ENCODE measurements at regions not wholly inside any gene's neighbourhood (a gene's known extent, or its start where the extent isn't known, plus 50 kb on each side); places are given as distances from the start of the nearest gene placed in this dataset.

DNA sequence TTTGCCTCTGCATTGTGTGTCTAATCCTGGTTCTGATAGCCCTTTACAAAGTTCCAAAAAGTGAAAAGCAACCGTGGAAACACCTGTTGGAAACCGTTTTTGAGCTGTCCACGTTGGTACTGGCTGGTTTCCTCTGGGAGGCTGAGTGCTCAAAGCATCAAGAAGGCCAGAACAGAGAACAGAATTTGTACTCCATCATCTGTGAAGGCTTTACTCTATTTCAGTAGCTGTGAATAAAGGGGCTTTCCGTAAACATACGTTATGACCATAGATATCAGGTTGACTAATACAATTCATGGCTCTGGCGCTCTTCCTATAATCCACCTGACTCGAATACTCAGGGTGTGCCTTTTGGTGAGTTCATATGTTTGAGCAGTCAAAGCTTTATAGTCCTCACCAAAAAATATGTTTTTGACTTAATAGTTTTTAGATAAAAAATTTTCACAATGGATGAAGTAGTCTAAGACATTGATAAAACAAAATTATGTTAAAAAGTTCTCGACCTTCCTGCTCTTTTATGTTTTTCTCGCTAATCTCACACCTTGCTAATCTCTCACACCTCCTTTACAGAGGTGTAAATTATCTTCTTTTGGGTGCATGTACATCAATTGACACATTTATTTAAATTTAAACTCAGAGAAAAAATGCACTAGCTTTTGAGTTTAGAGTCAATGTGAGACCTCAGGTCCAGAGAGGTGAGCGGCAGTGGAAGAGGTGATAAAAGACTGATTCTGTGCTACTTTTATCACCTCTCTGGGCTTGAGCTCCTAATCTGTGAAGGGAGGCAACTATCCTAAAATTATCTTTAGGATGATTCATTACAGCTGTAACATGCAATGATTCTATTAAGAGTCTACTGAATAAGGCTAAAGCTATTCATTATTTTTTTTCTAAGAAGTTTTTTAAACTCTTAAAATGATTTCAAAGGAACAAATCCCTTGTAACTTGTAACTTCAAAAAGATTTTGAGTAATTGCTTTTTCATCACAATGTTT is 65.3 kb downstream of the CXCR4 start:
- RAD21 ChIA-PET (ENCODE audit: unreplicated experiment): interaction anchor here (0.6 to 17.6 kb wide), 45 partner anchors 12 to 329 kb away, joined by 3 to 348 read pairs (median 7); partner anchors contain the start of gene DARS1
- no peaks in the 10 kb centered on the region; the same call in 2 of the 3 replicates for H3K9me3 ChIP-seq (replicated peaks; ENCODE audit: control insufficient read depth, insufficient read depth, low read length)
- BruUV-seq (replicated peaks): TSS peak; percentile 86
- H4K20me1 ChIP-seq (ENCODE audit: control insufficient read depth, insufficient read depth): no peaks in the 10 kb centered on the region
- POLR2A ChIA-PET: interaction anchor here (0.6 to 8.4 kb wide), 33 partner anchors 8 to 255 kb away, joined by 3 to 80 read pairs (median 4); partner anchors contain the start of gene DARS1
- H3K4me1 ChIP-seq (ENCODE audit: control insufficient read depth, insufficient read depth, low read length): peaks cover 36% of the 10 kb centered on the region
- no peak for FAIRE-seq
- ATAC-seq: peak; percentile 67
- H2AFZ ChIP-seq (ENCODE audit: control insufficient read depth, low read depth, low read length): no peak overlapping the region
- H3K79me2 ChIP-seq (ENCODE audit: control insufficient read depth, insufficient read depth, low read length): no peaks in the 10 kb centered on the region
- SMC1A ChIA-PET (ENCODE audit: uncharacterized antibody, unreplicated experiment): interaction anchor here (0.6 to 24.6 kb wide), 39 partner anchors 8 to 328 kb away, joined by 3 to 961 read pairs (median 11); partner anchors contain the start of gene DARS1
- no peaks in the 10 kb centered on the region for H3K27me3 ChIP-seq (replicated peaks in 1 of 2; ENCODE audit: control insufficient read depth in 2 of 2, insufficient read depth in 2 of 2, low read length in 1 of 2)
- CTCF ChIA-PET: interaction anchor here (0.9 to 8.6 kb wide), 21 partner anchors 19 to 332 kb away, joined by 3 to 103 read pairs (median 6); no protein-coding TSS in a partner anchor
- no peak overlapping the region for H3K9ac ChIP-seq (ENCODE audit: control insufficient read depth, insufficient read depth, low read length)
- DNase-seq (ENCODE audit: low read depth, low spot score): no peak
- H3K36me3 ChIP-seq (ENCODE audit: control insufficient read depth in 2 of 2, insufficient read depth in 2 of 2, low read length in 1 of 2): no peaks in the 10 kb centered on the region
- intact Hi-C loops (cut with micrococcal nuclease; ENCODE audit: unreplicated experiment): loop anchor here (1.0 to 10.0 kb wide), 4 partner anchors 23 to 256 kb away; partner anchors contain the start of gene DARS1
- peak overlapping the region; percentile 61 for H3K4me2 ChIP-seq (ENCODE audit: control insufficient read depth, insufficient read depth)
- 26% methylated on average over 10 of the region's 10 CpGs for WGBS (ENCODE audit: insufficient coverage, insufficient replicate concordance, low lambda C conversion rate, missing lambda C conversion rate)
- in situ Hi-C loops (cut with MboI): no loop called here
- H3K27ac ChIP-seq (ENCODE audit: control insufficient read depth, insufficient read depth): peak overlapping the region; percentile 42
- no peak overlapping the region for H3K4me3 ChIP-seq
- TF ChIP-seq, protein P1, sequence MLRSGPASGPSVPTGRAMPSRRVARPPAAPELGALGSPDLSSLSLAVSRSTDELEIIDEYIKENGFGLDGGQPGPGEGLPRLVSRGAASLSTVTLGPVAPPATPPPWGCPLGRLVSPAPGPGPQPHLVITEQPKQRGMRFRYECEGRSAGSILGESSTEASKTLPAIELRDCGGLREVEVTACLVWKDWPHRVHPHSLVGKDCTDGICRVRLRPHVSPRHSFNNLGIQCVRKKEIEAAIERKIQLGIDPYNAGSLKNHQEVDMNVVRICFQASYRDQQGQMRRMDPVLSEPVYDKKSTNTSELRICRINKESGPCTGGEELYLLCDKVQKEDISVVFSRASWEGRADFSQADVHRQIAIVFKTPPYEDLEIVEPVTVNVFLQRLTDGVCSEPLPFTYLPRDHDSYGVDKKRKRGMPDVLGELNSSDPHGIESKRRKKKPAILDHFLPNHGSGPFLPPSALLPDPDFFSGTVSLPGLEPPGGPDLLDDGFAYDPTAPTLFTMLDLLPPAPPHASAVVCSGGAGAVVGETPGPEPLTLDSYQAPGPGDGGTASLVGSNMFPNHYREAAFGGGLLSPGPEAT (IDR thresholded peaks at IDR 0.05; ENCODE audit: low read depth): peak; percentile 94
- TF ChIP-seq NKRF (conservative IDR thresholded peaks at IDR 0.05): no peak
- peak; percentile 81 for TF ChIP-seq JUNB (IDR thresholded peaks at IDR 0.05)
- TF ChIP-seq, protein P2, sequence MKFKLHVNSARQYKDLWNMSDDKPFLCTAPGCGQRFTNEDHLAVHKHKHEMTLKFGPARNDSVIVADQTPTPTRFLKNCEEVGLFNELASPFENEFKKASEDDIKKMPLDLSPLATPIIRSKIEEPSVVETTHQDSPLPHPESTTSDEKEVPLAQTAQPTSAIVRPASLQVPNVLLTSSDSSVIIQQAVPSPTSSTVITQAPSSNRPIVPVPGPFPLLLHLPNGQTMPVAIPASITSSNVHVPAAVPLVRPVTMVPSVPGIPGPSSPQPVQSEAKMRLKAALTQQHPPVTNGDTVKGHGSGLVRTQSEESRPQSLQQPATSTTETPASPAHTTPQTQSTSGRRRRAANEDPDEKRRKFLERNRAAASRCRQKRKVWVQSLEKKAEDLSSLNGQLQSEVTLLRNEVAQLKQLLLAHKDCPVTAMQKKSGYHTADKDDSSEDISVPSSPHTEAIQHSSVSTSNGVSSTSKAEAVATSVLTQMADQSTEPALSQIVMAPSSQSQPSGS (IDR thresholded peaks at IDR 0.05; ENCODE audit: low read length): peak; percentile 74; the same call in 1 of the 2 replicates
- TF ChIP-seq, protein P3, sequence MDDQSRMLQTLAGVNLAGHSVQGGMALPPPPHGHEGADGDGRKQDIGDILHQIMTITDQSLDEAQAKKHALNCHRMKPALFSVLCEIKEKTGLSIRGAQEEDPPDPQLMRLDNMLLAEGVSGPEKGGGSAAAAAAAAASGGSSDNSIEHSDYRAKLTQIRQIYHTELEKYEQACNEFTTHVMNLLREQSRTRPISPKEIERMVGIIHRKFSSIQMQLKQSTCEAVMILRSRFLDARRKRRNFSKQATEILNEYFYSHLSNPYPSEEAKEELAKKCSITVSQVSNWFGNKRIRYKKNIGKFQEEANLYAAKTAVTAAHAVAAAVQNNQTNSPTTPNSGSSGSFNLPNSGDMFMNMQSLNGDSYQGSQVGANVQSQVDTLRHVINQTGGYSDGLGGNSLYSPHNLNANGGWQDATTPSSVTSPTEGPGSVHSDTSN (IDR thresholded peaks at IDR 0.05; ENCODE audit: insufficient replicate concordance, low read depth, low read length): peak; percentile 57
- peak; percentile 79 for TF ChIP-seq ATF7 (IDR thresholded peaks at IDR 0.05; ENCODE audit: low read depth)
- TF ChIP-seq FOS (IDR thresholded peaks at IDR 0.05; ENCODE audit: borderline replicate concordance, extremely low read depth, insufficient read length): no peak
- no peak for TF ChIP-seq E2F4 (IDR thresholded peaks at IDR 0.05; ENCODE audit: low read depth, low read length)
- TF ChIP-seq, protein P4, sequence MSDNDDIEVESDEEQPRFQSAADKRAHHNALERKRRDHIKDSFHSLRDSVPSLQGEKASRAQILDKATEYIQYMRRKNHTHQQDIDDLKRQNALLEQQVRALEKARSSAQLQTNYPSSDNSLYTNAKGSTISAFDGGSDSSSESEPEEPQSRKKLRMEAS (IDR thresholded peaks at IDR 0.05; ENCODE audit: low read depth, low read length): no peak
- no peak for TF ChIP-seq MYB (IDR thresholded peaks at IDR 0.05; ENCODE audit: borderline replicate concordance, low read depth, low read length)
- no peak for TF ChIP-seq SIN3A (IDR thresholded peaks at IDR 0.05; ENCODE audit: low read depth, low read length)
- TF ChIP-seq RFX5 (IDR thresholded peaks at IDR 0.05; ENCODE audit: low read depth, low read length): no peak
- TF ChIP-seq YY1 (IDR thresholded peaks at IDR 0.05; ENCODE audit: low read depth, low read length): 0 out of 2 replicates have a peak, but pooled peaks have one; percentile 32
- peak; percentile 75 for TF ChIP-seq CREM (IDR thresholded peaks at IDR 0.05; ENCODE audit: low read depth)
